Aorta (tissue), 5 donors: ENCODE measurements at regions not wholly inside any gene's neighbourhood (a gene's known extent, or its start where the extent isn't known, plus 50 kb on each side); places are given as distances from the start of the nearest gene placed in this dataset.
"Not testable (repeated sequence)": the region's sequence is repeated elsewhere in the genome, so short reads cannot be mapped to it uniquely, and the experiment has no call there.

Experiments used
- ATAC-seq: fragments of 200-7000 bp; cut with Tn5 transposase; one replicate; pipeline ENCODE4 v1.9.1; 2022; ENCODE audit warnings: moderate library complexity; ENCODE audit not compliant: low FRiP score
- DNase-seq, 2 donors: peaks; one replicate each; pipeline ENCODE4 v3.0.0-alpha.2; 2020
- H3K27ac ChIP-seq, 2 donors: one replicate each; pipeline ENCODE4 v1.5.1; 2013; ENCODE audit warnings: low read length in 2 of 2, mild to moderate bottlenecking in 2 of 2, moderate library complexity in 2 of 2, control low read depth in 1 of 2, inconsistent platforms in 1 of 2, low read depth in 1 of 2
- H3K27me3 ChIP-seq, 2 donors: one replicate each; pipeline ENCODE4 v1.6.1; 2013; ENCODE audit warnings: control low read depth in 1 of 2, low read length in 1 of 2, mild to moderate bottlenecking in 1 of 2, moderate library complexity in 1 of 2; ENCODE audit not compliant: insufficient read depth in 2 of 2, control insufficient read depth in 1 of 2
- H3K36me3 ChIP-seq, 2 donors: one replicate each; pipeline ENCODE4 v1.6.1; 2013; ENCODE audit warnings: control low read depth in 1 of 2, low read length in 1 of 2, mild to moderate bottlenecking in 1 of 2; ENCODE audit not compliant: insufficient read depth in 2 of 2, control insufficient read depth in 1 of 2
- H3K4me1 ChIP-seq, 2 donors: one replicate each; pipeline ENCODE4 v1.6.1; 2013; ENCODE audit warnings: low read length in 2 of 2, control low read depth in 1 of 2, mild to moderate bottlenecking in 1 of 2, moderate library complexity in 1 of 2; ENCODE audit not compliant: insufficient read depth in 2 of 2, control insufficient read depth in 1 of 2
- H3K4me3 ChIP-seq, 2 donors: one replicate each; pipeline ENCODE4 v1.5.1; 2013; ENCODE audit warnings: low read length in 2 of 2, control low read depth in 1 of 2, mild to moderate bottlenecking in 1 of 2
- H3K9me3 ChIP-seq: one replicate; pipeline ENCODE4 v1.6.1; 2013; ENCODE audit warnings: mild to moderate bottlenecking, low read length; ENCODE audit not compliant: control insufficient read depth
- WGBS, 2 donors: extraction: QIAGEN DNeasy Blood & Tissue Kit; methylation state at CpG; one replicate each; pipeline ENCODE4 v1.1.7; 2013; 5-methylcytosine and 5-hydroxymethylcytosine counted together
- intact Hi-C, 2 donors: fragments of 100-400 bp; cut with DNase I; formaldehyde crosslinking; loops; one replicate each; pipeline versions ENCODE4 v1.14.2 to v1.15.0; 2022
- donor health status: healthy with polysubstance abuse.
- donor health status: Bipolar disorder and iron deficiency.
- donor health status: DM: no; HTN: no; CAD: no.
- donor health status: DM: no; HTN: no; CAD: no.
- donor health status: DM: yes; HTN: yes; CAD: no.

- H3K27ac ChIP-seq, result no peak overlapping the region
- no peaks in the 10 kb centered on the region for H3K9me3 ChIP-seq
- no peaks in the 10 kb centered on the region for H3K36me3 ChIP-seq
- DNase-seq, result no peak
- 4 to 8% methylated on average over 1 of the region's 1 CpG for WGBS, 2 donors
- no peak for ATAC-seq
- no peaks in the 10 kb centered on the region for H3K4me1 ChIP-seq
- no peak overlapping the region for H3K4me3 ChIP-seq
- intact Hi-C loops, result no loop called here
- no peaks in the 10 kb centered on the region for H3K27me3 ChIP-seq
Measured at GRCh38 chr12:33602515-33602914, 162.9 kb upstream of the SYT10 start.

GRCh38 chr12:33605757-33606156 is 166.1 kb upstream of the SYT10 start:
- H3K9me3 ChIP-seq, result no peaks in the 10 kb centered on the region
- H3K36me3 ChIP-seq, result no peaks in the 10 kb centered on the region
- H3K4me1 ChIP-seq, result no peaks in the 10 kb centered on the region
- DNase-seq, result no peak
- no peak overlapping the region for H3K4me3 ChIP-seq
- intact Hi-C loops, result no loop called here
- ATAC-seq, result no peak
- H3K27me3 ChIP-seq, result no peaks in the 10 kb centered on the region
- WGBS, 2 donors, result 18 to 21% methylated on average over 2 of the region's 2 CpGs
- no peak overlapping the region for H3K27ac ChIP-seq

GRCh38 chr12:33609910-33610309 is 170.3 kb upstream of the SYT10 start:
- Histone ChIP-seq H3K27ac (no peak overlapping the region), H3K27me3 (no peaks in the 10 kb centered on the region), H3K4me3 (no peak overlapping the region), H3K36me3 (no peaks in the 10 kb centered on the region), H3K9me3 (no peaks in the 10 kb centered on the region), H3K4me1 (no peaks in the 10 kb centered on the region)
- ATAC-seq (no peak), DNase-seq (no peak)
- intact Hi-C loops, result no loop called here
- WGBS, 2 donors, result 70 to 73% methylated on average over 4 of the region's 4 CpGs

- Histone ChIP-seq H3K4me1 (no peaks in the 10 kb centered on the region), H3K36me3 (no peaks in the 10 kb centered on the region), H3K27me3 (no peaks in the 10 kb centered on the region), H3K9me3 (peaks cover 2% of the 10 kb centered on the region), H3K27ac (no peak overlapping the region), H3K4me3 (no peak overlapping the region)
- ATAC-seq (no peak), DNase-seq (no peak)
- intact Hi-C loops, result no loop called here
- WGBS, 2 donors, result 58 to 62% methylated on average over 3 of the region's 3 CpGs
Measured at GRCh38 chr12:33614630-33615029, 175.0 kb upstream of the SYT10 start.

- Histone ChIP-seq H3K4me3 (no peak overlapping the region), H3K9me3 (peaks cover 2% of the 10 kb centered on the region), H3K27me3 (no peaks in the 10 kb centered on the region), H3K27ac (no peak overlapping the region), H3K36me3 (no peaks in the 10 kb centered on the region), H3K4me1 (no peaks in the 10 kb centered on the region)
- WGBS, 2 donors, result 74 to 75% methylated on average over 3 of the region's 3 CpGs
- intact Hi-C loops, result no loop called here
- no peak for ATAC-seq
- DNase-seq, result no peak
Measured at GRCh38 chr12:33617218-33617617, 177.6 kb upstream of the SYT10 start.

- H3K27ac ChIP-seq, result no peak overlapping the region
- no peaks in the 10 kb centered on the region for H3K4me1 ChIP-seq
- DNase-seq, result no peak
- intact Hi-C loops, result no loop called here
- no peaks in the 10 kb centered on the region for H3K36me3 ChIP-seq
- no peak for ATAC-seq
- 90 to 91% methylated on average over 1 of the region's 1 CpG for WGBS, 2 donors
- no peak overlapping the region for H3K4me3 ChIP-seq
- H3K9me3 ChIP-seq, result no peaks in the 10 kb centered on the region
- no peaks in the 10 kb centered on the region for H3K27me3 ChIP-seq
Measured at GRCh38 chr12:33628087-33628486, 188.5 kb upstream of the SYT10 start.

- no peaks in the 10 kb centered on the region for H3K36me3 ChIP-seq
- no peaks in the 10 kb centered on the region for H3K27me3 ChIP-seq
- WGBS, 2 donors, result 58 to 59% methylated on average over 3 of the region's 3 CpGs
- H3K4me1 ChIP-seq, result no peaks in the 10 kb centered on the region
- no peak overlapping the region for H3K4me3 ChIP-seq
- no peak overlapping the region for H3K27ac ChIP-seq
- H3K9me3 ChIP-seq, result no peaks in the 10 kb centered on the region
- ATAC-seq (no peak), DNase-seq (no peak)
- intact Hi-C loops, result no loop called here
Measured at GRCh38 chr12:33634544-33634943, 194.9 kb upstream of the SYT10 start.

- not testable (repeated sequence) for ATAC-seq
Measured at GRCh38 chr12:33636930-33637329, 197.3 kb upstream of the SYT10 start.

GRCh38 chr12:33639975-33640374 is 200.4 kb upstream of the SYT10 start:
- intact Hi-C loops, result no loop called here
- Histone ChIP-seq H3K27me3 (no peaks in the 10 kb centered on the region), H3K27ac (no peak overlapping the region), H3K36me3 (no peaks in the 10 kb centered on the region), H3K4me1 (no peaks in the 10 kb centered on the region), H3K4me3 (no peak overlapping the region), H3K9me3 (no peaks in the 10 kb centered on the region)
- no peak for ATAC-seq
- no peak for DNase-seq
- 83 to 89% methylated on average over 2 of the region's 2 CpGs for WGBS, 2 donors

More at GRCh38 chr12:33636930-33637329, 197.3 kb upstream of the SYT10 start:
- H3K27me3 ChIP-seq, H3K36me3 ChIP-seq, H3K27ac ChIP-seq, H3K9me3 ChIP-seq, DNase-seq, H3K4me3 ChIP-seq, intact Hi-C loops, H3K4me1 ChIP-seq: not testable (repeated sequence)
- 90 to 96% methylated on average over 6 of the region's 6 CpGs for WGBS, 2 donors
